H1 (cell line): ENCODE measurements at regions not wholly inside any gene's neighbourhood (a gene's known extent, or its start where the extent isn't known, plus 50 kb on each side); places are given as distances from the start of the nearest gene placed in this dataset.

ENCODE experiments used
- CEBPB ChIP-seq: IDR thresholded peaks from 2 replicates; pipeline ENCODE4 v1.6.1; 2012; ENCODE audit warnings: low read depth, low read length
- CTCF ChIP-seq, 3 experiments: IDR thresholded peaks; 1 replicate in 2 of 3; 2 replicates in 1 of 3; pipeline versions ENCODE4 v1.5.1 to v1.6.1; 2011; ENCODE audit warnings: low read length in 3 of 3, mild to moderate bottlenecking in 3 of 3, inconsistent platforms in 2 of 3, low read depth in 1 of 3, moderate library complexity in 1 of 3; ENCODE audit not compliant: insufficient read depth in 1 of 3; ENCODE audit errors: control extremely low read depth in 1 of 3
- GTF2F1 ChIP-seq: IDR thresholded peaks from 2 replicates; pipeline ENCODE4 v1.6.1; 2012; ENCODE audit warnings: low read depth, low read length, improper control_type of control experiment, borderline replicate concordance
- KDM4A ChIP-seq: IDR thresholded peaks from one replicate; pipeline ENCODE4 v1.7.1; 2012; ENCODE audit warnings: low read depth, mild to moderate bottlenecking, moderate library complexity, low read length, inconsistent platforms; ENCODE audit not compliant: severe bottlenecking
- PHF8 ChIP-seq: fragments of 200-600 bp; sonication (generic); conservative IDR thresholded peaks from 2 replicates; pipeline ENCODE4 v1.7.1; 2012; ENCODE audit warnings: low read depth, mild to moderate bottlenecking, inconsistent platforms, low read length, moderate library complexity
- RFX5 ChIP-seq: IDR thresholded peaks from 2 replicates; pipeline ENCODE4 v1.6.1; 2011; ENCODE audit warnings: low read depth, low read length, improper control_type of control experiment, borderline replicate concordance

- TF ChIP-seq KDM4A = no peak
- TF ChIP-seq GTF2F1 = no peak
- no peak for TF ChIP-seq CEBPB
- no peak for TF ChIP-seq PHF8
- no peak for TF ChIP-seq CTCF (IDR thresholded peaks at IDR 0.05; ENCODE audit: control extremely low read depth in 1 of 3, insufficient read depth in 1 of 3, low read depth in 1 of 3, low read length in 3 of 3)
- no peak for TF ChIP-seq RFX5
Observed at GRCh38 chr9:40927260-40927631, 201.2 kb downstream of the FOXD4L6 start (continued).
